ENCODE measurements at regions not wholly inside any gene's neighbourhood (a gene's known extent, or its start where the extent isn't known, plus 50 kb on each side); places are given as distances from the start of the nearest gene placed in this dataset.
"Not testable (repeated sequence)": the region's sequence is repeated elsewhere in the genome, so short reads cannot be mapped to it uniquely, and the experiment has no call there.

- DNase-seq = no peak
These were observed 126.7 kb downstream of the MTHFS start for GRCh38 chr15:79769933-79770759.

GRCh38 chr15:79773128-79773527, 123.7 kb downstream of the MTHFS start:
- DNase-seq = no peak

- DNase-seq = no peak
These were observed 121.0 kb downstream of the MTHFS start for GRCh38 chr15:79775821-79776220.

GRCh38 chr15:79777916-79778315, 118.9 kb downstream of the MTHFS start:
- DNase-seq = no peak

GRCh38 chr15:79778378-79778990, 118.3 kb downstream of the MTHFS start:
- no peak for DNase-seq

- DNase-seq = no peak
These were observed 117.1 kb downstream of the MTHFS start for GRCh38 chr15:79779746-79780145.

GRCh38 chr15:79782307-79782706, 114.5 kb downstream of the MTHFS start:
- not testable (repeated sequence) for DNase-seq

Data from hindlimb muscle (tissue), 1 donor.